ENCODE measurements at regions not wholly inside any gene's neighbourhood (a gene's known extent, or its start where the extent isn't known, plus 50 kb on each side); places are given as distances from the start of the nearest gene placed in this dataset.

- FAIRE-seq, result no peak
- no peak for DNase-seq (ENCODE audit: insufficient read length, low spot score)
- TF ChIP-seq PAX5 (IDR thresholded peaks at IDR 0.05; ENCODE audit: insufficient read depth, low read length, severe bottlenecking) (no peak), POLR2AphosphoS5 (IDR thresholded peaks at IDR 0.05; ENCODE audit: low read depth, low read length) (no peak), POU2F2 (IDR thresholded peaks at IDR 0.05; ENCODE audit: low read depth, low read length) (no peak), POLR2A (IDR thresholded peaks at IDR 0.05; ENCODE audit: low read depth, low read length) (no peak), SPI1 (IDR thresholded peaks at IDR 0.05; ENCODE audit: low read depth, low read length) (no peak), TAF1 (IDR thresholded peaks at IDR 0.05; ENCODE audit: low read depth, low read length) (no peak)
Measured at GRCh38 chr7:54906963-54907362, 111.9 kb upstream of the EGFR start.

DNA sequence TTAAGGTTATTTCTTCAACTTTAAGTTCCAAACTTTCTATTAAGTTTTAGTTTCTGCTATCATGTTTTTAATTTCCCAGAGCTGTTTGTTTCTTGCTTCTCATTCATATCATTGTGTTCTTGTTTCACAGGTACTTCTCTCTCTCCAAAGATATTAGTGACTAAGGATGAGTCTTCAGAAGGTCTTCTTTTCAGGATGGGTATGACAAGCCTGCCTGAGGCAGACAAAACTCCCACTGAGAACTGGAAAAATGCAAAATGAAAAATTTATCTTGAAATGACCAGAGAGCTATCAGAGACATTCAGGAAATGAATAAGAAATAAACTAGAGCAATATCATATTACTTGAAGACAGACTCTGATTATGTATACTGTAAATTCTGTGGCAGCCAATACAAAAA lies 110.8 kb upstream of the EGFR start:
- FAIRE-seq (no peak), DNase-seq (ENCODE audit: insufficient read length, low spot score) (no peak)
- TF ChIP-seq POLR2AphosphoS5 (IDR thresholded peaks at IDR 0.05; ENCODE audit: low read depth, low read length), result no peak
- no peak for TF ChIP-seq TAF1 (IDR thresholded peaks at IDR 0.05; ENCODE audit: low read depth, low read length)
- TF ChIP-seq POU2F2 (IDR thresholded peaks at IDR 0.05; ENCODE audit: low read depth, low read length), result no peak
- no peak for TF ChIP-seq POLR2A (IDR thresholded peaks at IDR 0.05; ENCODE audit: low read depth, low read length)
- no peak for TF ChIP-seq SPI1 (IDR thresholded peaks at IDR 0.05; ENCODE audit: low read depth, low read length)
- TF ChIP-seq PAX5 (IDR thresholded peaks at IDR 0.05; ENCODE audit: insufficient read depth, low read length, severe bottlenecking), result no peak

GRCh38 chr7:54908760-54909438 lies 109.9 kb upstream of the EGFR start:
- FAIRE-seq (no peak), DNase-seq (ENCODE audit: insufficient read length, low spot score) (no peak)
- TF ChIP-seq SPI1 (IDR thresholded peaks at IDR 0.05; ENCODE audit: low read depth, low read length), result no peak
- TF ChIP-seq POU2F2 (IDR thresholded peaks at IDR 0.05; ENCODE audit: low read depth, low read length), result no peak
- TF ChIP-seq PAX5 (IDR thresholded peaks at IDR 0.05; ENCODE audit: insufficient read depth, low read length, severe bottlenecking), result no peak
- no peak for TF ChIP-seq POLR2AphosphoS5 (IDR thresholded peaks at IDR 0.05; ENCODE audit: low read depth, low read length)
- TF ChIP-seq POLR2A (IDR thresholded peaks at IDR 0.05; ENCODE audit: low read depth, low read length), result no peak
- TF ChIP-seq TAF1 (IDR thresholded peaks at IDR 0.05; ENCODE audit: low read depth, low read length), result no peak

- DNase-seq (ENCODE audit: insufficient read length, low spot score), result no peak
- TF ChIP-seq POLR2AphosphoS5 (IDR thresholded peaks at IDR 0.05; ENCODE audit: low read depth, low read length), result no peak
- no peak for TF ChIP-seq POLR2A (IDR thresholded peaks at IDR 0.05; ENCODE audit: low read depth, low read length)
- no peak for TF ChIP-seq POU2F2 (IDR thresholded peaks at IDR 0.05; ENCODE audit: low read depth, low read length)
- TF ChIP-seq PAX5 (IDR thresholded peaks at IDR 0.05; ENCODE audit: insufficient read depth, low read length, severe bottlenecking), result no peak
- TF ChIP-seq SPI1 (IDR thresholded peaks at IDR 0.05; ENCODE audit: low read depth, low read length), result no peak
- no peak for TF ChIP-seq TAF1 (IDR thresholded peaks at IDR 0.05; ENCODE audit: low read depth, low read length)
Measured at GRCh38 chr7:54915870-54916598, 102.8 kb upstream of the EGFR start.

GRCh38 chr7:54917613-54918391 lies 101.0 kb upstream of the EGFR start:
- DNase-seq (ENCODE audit: insufficient read length, low spot score) (no peak), FAIRE-seq (no peak)
- TF ChIP-seq SPI1 (IDR thresholded peaks at IDR 0.05; ENCODE audit: low read depth, low read length) (no peak), POLR2AphosphoS5 (IDR thresholded peaks at IDR 0.05; ENCODE audit: low read depth, low read length) (no peak), TAF1 (IDR thresholded peaks at IDR 0.05; ENCODE audit: low read depth, low read length) (no peak), POU2F2 (IDR thresholded peaks at IDR 0.05; ENCODE audit: low read depth, low read length) (no peak), PAX5 (IDR thresholded peaks at IDR 0.05; ENCODE audit: insufficient read depth, low read length, severe bottlenecking) (no peak), POLR2A (IDR thresholded peaks at IDR 0.05; ENCODE audit: low read depth, low read length) (no peak)

More at GRCh38 chr7:54915870-54916598, 102.8 kb upstream of the EGFR start:
- no peak for FAIRE-seq

DNA sequence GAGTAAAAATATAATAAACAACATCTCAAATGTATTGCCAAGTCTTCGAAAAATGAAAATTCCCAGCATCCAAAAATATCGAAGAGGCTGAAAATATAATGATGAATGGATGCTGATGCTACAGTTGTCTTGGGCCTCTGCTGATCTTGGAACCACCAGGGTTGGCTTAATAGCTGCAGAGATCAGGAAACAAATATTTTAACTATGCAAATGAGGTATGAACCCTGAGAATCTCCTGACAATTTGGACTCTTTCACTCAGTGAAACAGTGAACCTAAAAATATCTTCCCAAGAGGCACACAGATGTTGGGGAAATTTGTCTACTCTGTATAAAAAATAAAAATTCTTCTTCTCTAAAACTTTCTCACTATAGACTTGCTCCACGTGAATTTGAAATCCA lies 97.7 kb upstream of the EGFR start:
- FAIRE-seq, result no peak
- TF ChIP-seq POLR2AphosphoS5 (IDR thresholded peaks at IDR 0.05; ENCODE audit: low read depth, low read length) (no peak), TAF1 (IDR thresholded peaks at IDR 0.05; ENCODE audit: low read depth, low read length) (no peak), POU2F2 (IDR thresholded peaks at IDR 0.05; ENCODE audit: low read depth, low read length) (no peak), PAX5 (IDR thresholded peaks at IDR 0.05; ENCODE audit: insufficient read depth, low read length, severe bottlenecking) (no peak), POLR2A (IDR thresholded peaks at IDR 0.05; ENCODE audit: low read depth, low read length) (no peak), SPI1 (IDR thresholded peaks at IDR 0.05; ENCODE audit: low read depth, low read length) (no peak)
- DNase-seq (ENCODE audit: insufficient read length, low spot score), result no peak

DNA sequence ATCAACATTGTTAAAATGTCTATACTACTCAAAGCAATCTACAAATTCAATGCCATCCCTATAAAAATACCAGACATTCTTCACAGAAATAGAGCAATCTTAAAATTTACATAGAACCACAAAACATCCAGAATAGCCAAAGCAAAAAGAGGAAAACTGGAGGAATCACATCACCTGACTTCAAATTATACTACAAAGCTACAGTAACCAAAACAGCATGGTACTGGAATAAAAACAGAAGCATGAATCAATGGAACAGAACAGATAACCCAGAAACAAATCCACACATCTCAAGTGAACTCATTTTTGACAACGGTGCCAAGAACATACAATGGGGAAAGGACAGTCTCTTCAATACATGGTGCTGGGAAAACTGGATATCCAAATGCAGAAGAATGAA lies 87.3 kb upstream of the EGFR start:
- no peak for TF ChIP-seq TAF1 (IDR thresholded peaks at IDR 0.05; ENCODE audit: low read depth, low read length)
- no peak for TF ChIP-seq PAX5 (IDR thresholded peaks at IDR 0.05; ENCODE audit: insufficient read depth, low read length, severe bottlenecking)
- no peak for TF ChIP-seq POLR2A (IDR thresholded peaks at IDR 0.05; ENCODE audit: low read depth, low read length)
- TF ChIP-seq POLR2AphosphoS5 (IDR thresholded peaks at IDR 0.05; ENCODE audit: low read depth, low read length), result no peak
- no peak for TF ChIP-seq POU2F2 (IDR thresholded peaks at IDR 0.05; ENCODE audit: low read depth, low read length)
- TF ChIP-seq SPI1 (IDR thresholded peaks at IDR 0.05; ENCODE audit: low read depth, low read length), result no peak
- DNase-seq (ENCODE audit: insufficient read length, low spot score), result no peak
- FAIRE-seq, result no peak

DNA sequence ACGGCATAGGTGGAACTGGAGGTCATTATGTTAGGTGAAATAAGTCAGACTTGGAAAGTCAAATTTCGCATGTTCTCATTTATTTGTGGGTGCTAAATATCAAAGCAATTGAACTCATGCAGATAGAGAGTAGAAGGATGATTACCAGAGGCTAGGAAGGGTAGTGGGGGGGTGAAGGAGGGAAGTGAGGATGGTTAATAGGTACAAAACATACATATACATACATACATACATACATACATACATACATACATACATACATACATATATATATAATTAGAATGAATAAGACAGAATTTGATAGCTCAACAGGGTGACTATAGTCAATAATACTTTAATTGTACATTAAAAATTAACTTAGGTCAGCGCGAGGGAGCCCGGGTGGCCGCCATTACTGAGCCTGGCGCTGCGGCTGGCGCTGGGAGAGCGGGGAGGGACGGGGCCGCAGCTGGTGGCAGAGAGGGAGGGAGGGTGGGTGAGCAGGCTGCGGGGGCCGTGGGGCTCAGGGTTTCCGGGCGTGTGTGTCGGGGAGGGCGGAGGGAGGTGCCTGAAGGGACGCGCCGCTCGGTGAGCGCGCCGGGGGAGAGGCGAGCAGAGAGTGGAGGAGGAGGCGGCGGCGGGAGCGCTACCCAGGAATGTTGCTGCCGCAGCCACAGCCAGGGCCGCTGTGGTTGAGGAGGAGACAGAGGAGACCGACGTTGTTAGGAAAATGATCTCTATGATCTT lies 85.8 kb upstream of the EGFR start:
- TF ChIP-seq TAF1 (IDR thresholded peaks at IDR 0.05; ENCODE audit: low read depth, low read length), result no peak
- TF ChIP-seq POU2F2 (IDR thresholded peaks at IDR 0.05; ENCODE audit: low read depth, low read length), result no peak
- TF ChIP-seq PAX5 (IDR thresholded peaks at IDR 0.05; ENCODE audit: insufficient read depth, low read length, severe bottlenecking), result no peak
- no peak for TF ChIP-seq POLR2A (IDR thresholded peaks at IDR 0.05; ENCODE audit: low read depth, low read length)
- no peak for TF ChIP-seq SPI1 (IDR thresholded peaks at IDR 0.05; ENCODE audit: low read depth, low read length)
- TF ChIP-seq POLR2AphosphoS5 (IDR thresholded peaks at IDR 0.05; ENCODE audit: low read depth, low read length), result no peak
- FAIRE-seq, result no peak
- DNase-seq (ENCODE audit: insufficient read length, low spot score), result no peak
